Amniotic epithelial cell (primary cell): ENCODE measurements at regions not wholly inside any gene's neighbourhood (a gene's known extent, or its start where the extent isn't known, plus 50 kb on each side); places are given as distances from the start of the nearest gene placed in this dataset.

Source experiments
- DNase-seq: peaks from one replicate; pipeline ENCODE4 v3.0.0-alpha.2; 2010; ENCODE audit warnings: low read depth

DNA sequence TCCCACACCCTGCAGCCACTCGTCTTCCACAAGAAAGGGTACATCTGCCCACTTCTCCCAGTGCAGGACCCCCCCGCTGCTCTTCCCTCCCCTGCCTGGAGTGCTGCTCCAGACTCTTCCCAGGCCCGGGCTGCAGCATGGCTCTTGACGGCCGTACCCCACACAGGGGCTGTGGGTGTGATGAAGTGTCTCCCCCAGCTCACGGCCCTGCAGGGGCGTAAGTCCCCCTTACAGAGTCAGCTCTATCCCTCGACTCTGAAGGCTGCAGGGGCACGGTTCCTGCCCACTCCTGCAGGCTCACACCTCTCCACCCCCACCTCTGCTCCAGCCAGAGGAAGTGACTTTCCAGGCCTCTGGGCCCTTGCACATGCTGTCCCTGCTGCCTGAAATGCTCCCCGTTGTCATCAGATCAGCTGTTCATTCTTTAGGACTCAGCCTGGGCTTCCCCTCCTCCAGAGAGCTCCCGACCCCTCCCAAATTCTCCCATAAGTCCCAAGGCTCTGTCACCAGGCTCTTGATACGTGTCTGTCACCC lies 180.6 kb upstream of the IER5L start:
- DNase-seq, result no peak

DNA sequence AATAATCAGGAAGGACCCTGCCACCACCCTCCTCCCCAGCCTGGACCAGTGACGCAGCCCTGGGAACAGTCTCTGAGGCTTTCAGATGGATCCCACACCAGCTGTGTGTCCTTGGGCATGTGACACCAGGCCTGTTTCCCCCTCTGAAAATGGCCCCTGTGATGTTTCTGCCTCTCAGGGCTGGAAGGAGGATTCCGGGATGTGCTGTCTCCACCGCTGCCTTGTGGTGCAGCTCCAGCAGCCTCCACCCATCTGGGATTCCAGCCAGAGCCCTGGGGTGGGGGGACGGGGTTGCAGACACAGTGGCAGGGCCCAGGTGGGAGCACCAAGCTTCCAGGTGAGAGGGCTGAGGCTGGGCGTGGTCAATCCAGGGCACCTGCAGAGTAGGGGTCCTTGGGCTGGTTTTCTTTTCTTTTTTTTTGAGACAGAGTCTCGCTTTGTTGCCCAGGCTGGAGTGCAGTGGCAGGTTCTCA lies 179.7 kb upstream of the IER5L start:
- no peak for DNase-seq

GRCh38 chr9:129356871-129357772 lies 179.1 kb upstream of the IER5L start:
- DNase-seq, result no peak

DNA sequence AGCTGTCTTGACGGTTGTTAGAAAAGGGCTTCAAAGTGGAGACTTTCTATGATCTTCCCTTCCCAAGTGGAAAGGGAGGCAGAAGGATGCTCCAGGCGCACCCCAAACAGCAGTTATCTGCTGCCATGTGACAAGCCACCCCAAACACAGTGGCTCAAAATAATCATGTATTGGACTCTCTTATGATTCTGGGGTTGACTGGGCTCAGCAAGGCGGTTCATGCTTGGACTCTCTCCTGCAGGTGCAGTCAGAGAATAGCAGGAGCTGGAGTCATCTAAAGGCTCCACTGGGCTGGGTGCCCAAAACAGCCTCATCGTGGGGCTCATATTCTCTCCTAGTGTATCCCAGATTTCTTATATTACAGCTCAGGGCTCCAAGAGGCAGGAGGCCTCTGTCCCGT lies 177.6 kb upstream of the IER5L start:
- DNase-seq, result no peak

- DNase-seq, result no peak
Observed at GRCh38 chr9:129354498-129354897, 176.4 kb upstream of the IER5L start.

DNA sequence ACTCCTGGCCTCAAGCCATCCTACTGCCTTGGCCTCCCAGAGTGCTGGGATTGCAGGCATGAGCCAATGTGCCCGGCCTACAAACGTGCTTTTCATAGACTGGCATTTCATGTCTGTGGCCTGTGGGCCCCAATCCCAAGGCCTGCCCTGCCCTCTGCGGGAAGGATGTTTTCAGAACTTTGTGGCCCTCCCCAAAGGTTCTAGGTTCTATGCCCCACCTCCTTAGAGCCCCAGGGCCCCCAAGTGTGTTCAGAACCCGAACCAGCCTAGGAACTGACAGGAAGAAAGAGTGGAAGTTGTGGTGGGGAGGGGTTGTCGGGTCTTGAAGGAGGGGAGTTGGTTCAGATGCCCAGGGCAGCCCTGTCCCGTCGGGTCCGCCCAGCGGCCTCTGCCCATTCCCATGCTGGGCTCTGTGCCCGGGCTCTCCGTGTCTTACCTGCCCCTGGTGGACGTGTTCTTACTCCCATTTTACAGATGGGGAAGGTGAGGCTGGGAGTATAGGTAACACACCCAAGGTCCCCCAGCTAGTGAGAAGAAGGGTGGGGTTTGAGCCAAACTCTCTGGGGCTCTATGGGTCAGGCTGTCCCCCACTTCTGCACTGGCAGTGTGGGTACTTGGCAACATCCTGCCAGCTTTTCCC lies 175.8 kb upstream of the IER5L start:
- no peak for DNase-seq

DNA sequence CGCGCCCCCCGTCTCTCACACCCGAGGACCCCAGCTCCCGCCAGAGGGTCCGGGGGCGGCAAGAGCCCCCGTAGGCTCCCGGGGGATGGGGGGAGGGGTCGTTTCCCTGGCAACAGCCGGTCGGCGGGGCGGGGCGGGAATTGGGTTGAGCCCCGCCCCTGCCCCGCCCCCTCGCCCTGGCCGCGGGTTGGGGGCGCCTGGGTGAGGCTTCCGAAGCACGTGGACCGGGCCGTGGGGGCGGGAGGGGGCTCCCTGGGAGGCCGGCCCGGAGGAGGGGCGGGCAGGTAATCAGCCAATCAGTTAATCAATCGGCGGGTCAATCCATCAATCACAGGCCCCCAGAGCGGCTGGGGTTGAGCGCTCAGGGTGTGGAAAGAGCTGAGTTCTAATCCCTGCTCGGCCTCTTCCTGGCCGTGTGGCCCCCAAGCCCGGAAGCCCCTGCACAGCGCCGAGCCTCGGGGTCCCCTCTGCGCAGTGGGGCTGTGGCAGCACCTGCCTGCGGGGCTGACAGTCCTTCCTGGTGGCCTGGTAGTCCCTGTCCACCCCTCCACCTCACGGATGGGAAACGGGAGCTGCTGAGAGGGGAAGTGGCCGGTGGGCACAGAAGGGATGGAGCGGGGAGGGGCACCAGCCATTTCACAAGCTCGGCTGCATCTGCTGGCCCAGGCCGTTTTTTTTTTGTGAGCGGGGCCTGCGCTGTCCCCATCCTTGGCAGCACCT lies 174.2 kb upstream of the IER5L start:
- no peak for DNase-seq

GRCh38 chr9:129351642-129352145 lies 173.6 kb upstream of the IER5L start:
- no peak for DNase-seq

- DNase-seq, result no peak
Observed at GRCh38 chr9:129351058-129351641, 173.1 kb upstream of the IER5L start.

DNA sequence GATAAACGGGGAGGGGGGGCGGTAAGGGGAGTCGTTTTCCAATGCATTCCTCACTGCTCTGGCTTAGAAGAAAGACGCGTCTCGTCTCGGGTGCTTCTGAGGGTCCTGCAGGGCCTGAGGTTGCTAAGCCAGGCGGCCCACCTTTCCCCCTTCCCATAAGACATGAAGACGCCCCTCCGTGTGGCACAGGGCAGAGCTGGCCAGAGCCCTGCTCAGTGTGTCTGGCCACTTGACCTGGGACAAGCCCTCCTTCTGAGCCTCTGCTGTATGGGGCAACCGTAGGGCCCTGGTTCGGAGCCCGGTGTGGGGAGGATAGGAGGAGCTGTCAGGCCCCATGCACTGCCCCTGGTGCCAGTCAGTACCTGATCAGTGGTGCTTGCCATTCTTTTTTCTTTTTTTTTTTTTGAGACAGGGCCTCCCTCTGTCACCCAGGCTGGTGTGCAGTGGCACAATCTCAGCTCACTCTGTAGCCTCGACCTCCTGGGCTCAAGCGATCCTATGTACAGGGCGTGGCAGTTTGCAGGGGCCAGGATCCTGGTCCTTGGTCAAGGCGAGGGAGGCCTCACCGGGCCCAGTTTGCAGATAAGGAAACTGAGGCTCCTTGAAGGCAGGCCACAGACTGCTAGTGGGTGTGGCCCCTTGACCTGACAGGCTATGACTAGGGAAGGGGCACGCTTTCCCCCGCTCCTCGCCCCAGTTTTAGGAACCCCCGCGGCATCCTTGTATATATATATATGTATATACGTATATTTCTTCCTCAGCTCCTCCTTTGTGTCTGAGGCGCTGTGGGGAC lies 172.3 kb upstream of the IER5L start:
- DNase-seq, result no peak

DNA sequence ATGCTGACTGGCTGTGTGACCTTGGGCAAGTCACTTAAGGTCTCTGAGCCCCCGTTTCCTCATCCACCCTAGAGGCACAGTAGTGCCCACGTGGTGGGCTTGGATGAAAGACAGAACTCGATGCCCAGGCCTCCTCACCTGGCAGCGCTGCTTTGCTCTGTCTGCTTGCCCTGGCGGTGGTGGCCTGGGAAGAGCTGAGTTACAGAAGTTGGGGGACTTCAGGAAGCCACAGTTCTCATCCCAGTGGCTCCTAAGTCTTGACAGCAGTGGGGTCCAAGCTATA lies 171.5 kb upstream of the IER5L start:
- DNase-seq, result no peak

DNA sequence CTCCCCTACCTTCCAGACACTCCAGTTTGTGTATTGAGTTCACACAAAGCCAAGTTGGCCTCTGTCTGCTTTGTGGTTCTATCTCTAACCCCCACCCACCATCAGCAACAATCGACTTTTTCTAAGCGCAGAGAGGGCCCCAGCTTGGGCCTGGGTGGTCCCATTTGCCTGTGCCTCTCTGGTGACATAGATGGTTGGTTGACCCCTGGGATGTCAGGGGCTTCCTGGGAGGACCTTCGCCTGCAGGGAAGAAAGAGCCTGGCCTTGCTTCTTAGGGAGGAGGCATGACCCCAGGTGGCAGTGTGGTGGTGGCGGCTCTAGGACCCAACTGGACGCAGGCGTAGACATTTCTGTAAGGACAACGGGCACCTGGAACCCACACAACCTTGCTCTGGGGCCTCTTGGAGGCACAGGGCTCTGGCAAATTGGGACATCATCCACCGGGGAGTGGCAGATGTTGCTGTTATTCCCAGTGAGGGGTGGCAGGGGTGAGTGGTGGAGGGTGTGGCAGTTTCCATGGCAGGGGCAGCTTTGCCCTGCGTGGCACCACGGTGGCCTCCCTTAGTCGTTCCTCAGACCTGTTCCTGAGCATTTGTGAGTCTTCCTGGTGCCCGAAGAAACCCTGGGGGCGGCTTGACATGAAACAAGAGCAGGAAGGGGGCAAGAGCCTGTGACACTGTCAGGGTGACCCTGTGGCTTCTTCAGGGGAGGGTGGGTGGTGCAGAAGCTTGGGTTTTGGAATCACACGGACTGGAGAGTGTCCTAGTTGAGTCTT lies 171.0 kb upstream of the IER5L start:
- DNase-seq, result no peak

GRCh38 chr9:129347316-129348120 lies 169.5 kb upstream of the IER5L start:
- peak; percentile 77 for DNase-seq

DNA sequence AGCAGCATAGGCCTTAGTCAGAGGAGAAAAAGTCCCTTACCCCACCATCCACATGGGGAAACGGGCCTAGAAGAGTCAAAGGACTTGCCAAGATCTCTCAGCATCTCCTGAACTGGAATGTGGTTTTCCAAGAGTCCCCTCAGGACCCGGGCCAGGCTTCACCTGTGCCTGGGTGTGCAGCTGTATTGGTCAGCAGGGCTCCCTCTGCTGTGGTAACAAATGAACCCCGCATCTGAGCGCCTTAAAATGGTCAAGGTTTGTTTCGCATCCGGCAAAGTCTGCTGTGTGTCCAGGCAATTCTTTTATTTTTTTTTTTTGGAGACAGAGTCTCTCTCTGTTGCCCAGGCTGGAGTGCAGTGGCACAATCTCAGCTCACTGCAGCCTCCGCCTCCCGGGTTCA lies 168.0 kb upstream of the IER5L start:
- no peak for DNase-seq

- DNase-seq, result peak; percentile 33
Observed at GRCh38 chr9:129344641-129345495, 166.8 kb upstream of the IER5L start.

DNA sequence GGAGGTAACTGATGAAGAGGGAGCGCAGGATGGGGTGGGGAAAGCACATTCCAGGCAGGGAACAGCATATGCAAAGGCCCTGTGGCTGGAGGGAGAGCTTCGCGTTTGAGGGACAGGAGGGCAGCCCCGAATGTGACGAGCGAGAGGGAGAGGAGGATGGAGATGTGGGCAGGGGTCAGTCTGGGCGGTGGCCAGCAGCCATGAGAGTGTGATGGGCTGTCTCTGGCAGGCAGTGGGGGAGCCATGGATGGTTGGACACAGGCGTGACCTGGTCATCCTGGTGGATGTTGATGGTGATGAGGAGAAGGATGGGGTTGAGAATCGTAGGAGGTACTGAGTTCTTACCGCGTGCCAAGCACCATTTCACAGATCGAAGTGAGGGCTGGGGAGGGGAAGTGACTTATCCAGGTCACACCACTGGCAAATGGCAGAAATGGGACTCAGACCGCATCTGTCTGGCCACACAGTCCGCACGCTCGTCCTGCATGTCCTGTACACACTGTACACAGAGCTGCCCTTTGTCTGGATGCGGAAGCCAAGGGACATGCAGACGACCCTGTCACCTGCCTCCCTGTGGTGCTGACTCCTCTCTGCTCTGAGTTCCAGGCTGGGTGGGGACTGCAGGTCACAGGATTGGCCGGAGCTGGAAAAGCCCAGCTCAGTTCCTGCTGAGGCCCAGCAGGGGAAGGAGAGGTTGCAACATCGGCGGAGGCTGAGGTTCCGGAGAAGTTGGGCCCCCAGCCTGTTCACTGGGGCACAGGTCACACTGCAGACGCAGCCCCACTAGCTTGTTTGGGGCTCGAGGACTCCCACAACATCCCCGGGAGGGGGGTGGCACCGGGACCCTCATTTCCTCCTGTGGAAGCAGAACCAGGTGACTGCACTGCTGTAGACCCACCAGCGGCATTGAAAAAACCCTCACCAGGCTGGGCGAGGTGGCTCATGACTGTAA lies 165.6 kb upstream of the IER5L start:
- peak; percentile 54 for DNase-seq

DNA sequence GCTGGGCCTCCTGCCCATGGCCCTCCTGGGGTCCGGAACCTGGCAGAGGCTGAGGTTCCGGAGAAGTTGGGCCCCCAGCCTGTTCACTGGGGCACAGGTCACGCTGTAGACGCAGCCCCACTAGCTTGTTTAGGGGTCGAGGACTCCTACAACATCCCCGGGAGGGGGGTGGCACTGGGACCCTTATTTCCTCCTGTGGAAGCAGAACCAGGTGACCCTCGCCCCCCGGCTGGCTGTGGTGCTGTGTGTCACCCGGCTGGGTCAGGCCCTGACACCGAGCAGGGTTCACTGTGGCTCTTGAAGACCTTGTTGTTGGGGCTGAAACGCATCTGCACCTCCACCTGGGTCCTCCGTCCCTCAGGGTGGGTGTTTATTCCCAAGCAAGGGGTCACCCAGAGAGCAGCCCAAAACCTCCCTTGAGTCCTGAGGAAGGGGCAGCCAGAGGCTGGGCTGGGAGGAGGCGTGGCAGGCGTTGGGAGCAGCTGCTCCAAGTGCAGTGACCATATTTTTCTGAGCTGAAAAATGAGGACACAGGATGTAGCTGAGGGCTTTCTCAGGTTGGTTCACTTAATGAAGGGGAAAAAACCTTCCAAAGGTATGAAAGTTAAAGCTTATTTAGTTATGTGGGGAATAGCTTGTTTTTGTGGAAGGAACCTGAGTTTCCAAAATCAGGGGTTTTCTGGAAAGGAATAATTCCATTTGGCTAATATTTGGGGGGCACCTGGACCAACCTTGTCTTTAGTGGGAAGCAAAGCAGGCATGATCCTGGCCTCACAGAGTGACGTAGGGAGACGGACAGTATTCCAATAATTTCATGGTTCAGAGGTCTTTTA lies 164.7 kb upstream of the IER5L start:
- DNase-seq, result no peak
